Thymus (tissue), 11 donors: ENCODE measurements at regions not wholly inside any gene's neighbourhood (a gene's known extent, or its start where the extent isn't known, plus 50 kb on each side); places are given as distances from the start of the nearest gene placed in this dataset.
A peak's percentile ranks its signal among the peaks of the same experiment; 100 is the strongest.

Source experiments
- DNase-seq, 9 donors: peaks; one replicate each; pipeline ENCODE4 v3.0.0-alpha.2; 2013; ENCODE audit warnings: low spot score in 9 of 9, low read depth in 6 of 9, missing footprints in 1 of 9
- H3K27ac ChIP-seq, 2 donors: one replicate each; pipeline ENCODE4 v1.5.1; 2013; ENCODE audit warnings: control low read depth in 1 of 2, low read depth in 1 of 2, low read length in 1 of 2, mild to moderate bottlenecking in 1 of 2, moderate library complexity in 1 of 2
- H3K27me3 ChIP-seq, 2 donors: one replicate each; pipeline ENCODE4 v1.5.1; 2013; ENCODE audit warnings: low read length in 1 of 2; ENCODE audit not compliant: control insufficient read depth in 2 of 2, insufficient read depth in 1 of 2
- H3K36me3 ChIP-seq, 2 donors: one replicate each; pipeline ENCODE4 v1.5.1; 2013; ENCODE audit warnings: low read length in 1 of 2, mild to moderate bottlenecking in 1 of 2, moderate library complexity in 1 of 2; ENCODE audit not compliant: control insufficient read depth in 2 of 2, insufficient read depth in 2 of 2
- H3K4me1 ChIP-seq, 2 donors: one replicate each; pipeline ENCODE4 v1.5.1; 2013; ENCODE audit warnings: low read length in 2 of 2; ENCODE audit not compliant: control insufficient read depth in 2 of 2, insufficient read depth in 2 of 2
- H3K4me3 ChIP-seq, 2 donors: one replicate each; pipeline ENCODE4 v1.5.1; 2013; ENCODE audit warnings: low read length in 2 of 2, control low read depth in 1 of 2, mild to moderate bottlenecking in 1 of 2
- H3K9me3 ChIP-seq, 2 donors: one replicate each; pipeline ENCODE4 v1.5.1; 2013; ENCODE audit warnings: low read length in 1 of 2, mild to moderate bottlenecking in 1 of 2; ENCODE audit not compliant: control insufficient read depth in 2 of 2, insufficient read depth in 1 of 2
- WGBS: extraction: QIAGEN DNeasy Blood & Tissue Kit; methylation state at CpG from one replicate; pipeline ENCODE4 v1.1.7; 2013; 5-methylcytosine and 5-hydroxymethylcytosine counted together
- donor health status: healthy.

DNA sequence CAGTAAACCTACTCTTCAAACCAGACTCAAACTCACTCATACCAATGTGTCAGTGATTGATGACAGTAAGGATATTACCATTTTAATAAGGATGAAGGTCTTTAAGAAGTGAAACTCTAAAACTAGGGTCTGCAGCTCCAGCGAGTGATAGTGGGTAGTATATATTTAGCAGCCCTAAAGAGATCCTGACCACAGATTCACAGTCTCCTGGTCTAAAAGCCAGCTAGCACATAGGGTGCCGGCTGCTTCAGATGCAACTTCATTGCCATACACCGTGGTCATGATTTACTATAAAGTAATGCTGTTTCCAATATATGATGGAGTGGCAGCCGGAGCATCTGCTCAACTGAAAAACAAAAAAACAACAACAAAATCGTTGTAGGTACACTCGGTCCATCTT lies 99.6 kb upstream of the MDM1 start:
- no peak overlapping the region for H3K27ac ChIP-seq
- no peak for DNase-seq
- H3K9me3 ChIP-seq: no peaks in the 10 kb centered on the region
- WGBS: 88% methylated on average over 6 of the region's 6 CpGs
- no peaks in the 10 kb centered on the region for H3K4me1 ChIP-seq
- no peak overlapping the region for H3K4me3 ChIP-seq
- no peaks in the 10 kb centered on the region for H3K27me3 ChIP-seq
- H3K36me3 ChIP-seq: no peaks in the 10 kb centered on the region

DNA sequence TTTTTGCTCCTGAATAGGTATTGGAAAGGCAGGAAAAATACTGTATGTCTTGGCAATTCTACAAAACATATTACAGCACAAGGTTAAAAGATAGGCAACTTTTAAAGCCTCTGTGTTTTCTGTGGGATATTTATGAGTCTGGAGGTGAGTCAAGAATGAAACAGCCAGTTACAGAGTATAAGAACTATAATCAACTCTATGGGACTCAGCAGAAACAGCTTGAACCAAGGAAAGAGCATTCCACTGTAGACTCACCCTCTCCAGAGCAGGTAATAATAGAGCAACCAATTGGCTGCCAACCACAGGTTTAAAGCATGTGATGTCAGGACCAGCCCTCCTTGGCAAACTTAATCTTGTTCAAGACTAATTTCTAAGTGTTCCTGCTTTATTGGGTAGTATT lies 100.5 kb upstream of the MDM1 start:
- no peak overlapping the region for H3K4me3 ChIP-seq
- H3K4me1 ChIP-seq: no peaks in the 10 kb centered on the region
- no peaks in the 10 kb centered on the region for H3K36me3 ChIP-seq
- DNase-seq: no peak
- no peaks in the 10 kb centered on the region for H3K9me3 ChIP-seq
- H3K27me3 ChIP-seq: no peaks in the 10 kb centered on the region
- H3K27ac ChIP-seq: no peak overlapping the region

DNA sequence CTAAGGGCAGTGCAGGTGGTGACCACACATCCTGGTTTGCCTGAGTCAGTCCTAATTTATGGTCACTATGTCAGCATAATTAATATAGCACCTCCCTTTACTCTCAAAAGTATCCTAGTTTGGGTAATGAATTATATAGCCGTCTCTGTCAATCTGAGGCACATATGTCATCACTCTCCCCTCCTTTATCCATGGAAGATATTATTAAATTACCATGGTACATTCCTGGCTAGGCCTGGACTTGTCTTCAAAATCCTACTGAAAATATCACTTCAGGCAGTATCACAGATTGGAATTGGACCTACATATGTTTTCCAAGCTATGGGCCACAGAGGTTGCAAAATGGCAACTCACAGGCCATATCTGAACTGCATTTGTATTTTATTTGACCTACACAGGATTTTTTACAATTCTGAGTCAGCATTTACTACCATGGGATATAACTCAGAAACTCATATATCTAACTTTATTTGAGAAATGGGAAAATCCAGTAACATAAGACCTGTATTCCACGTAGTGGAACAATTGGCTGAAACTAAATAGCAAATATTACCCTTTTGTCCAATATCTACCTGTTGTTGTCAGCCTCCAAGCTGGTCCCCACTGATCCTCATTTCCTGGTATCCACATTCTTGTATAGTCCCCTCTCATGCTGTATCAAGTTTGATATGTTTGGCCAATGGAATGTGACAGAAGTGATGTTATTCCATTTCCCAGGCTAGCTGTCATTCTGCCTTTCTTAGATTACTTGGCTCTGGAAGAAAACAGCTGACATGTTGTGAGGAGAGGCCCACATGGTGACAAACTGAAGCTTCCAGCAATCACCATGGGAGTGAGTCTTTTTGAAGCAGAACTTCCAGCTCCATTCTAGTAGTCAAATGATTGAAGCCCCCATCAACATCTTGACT lies 102.5 kb upstream of the MDM1 start:
- no peak for DNase-seq
- no peaks in the 10 kb centered on the region for H3K9me3 ChIP-seq
- no peaks in the 10 kb centered on the region for H3K4me1 ChIP-seq
- WGBS: 95% methylated on average over 2 of the region's 2 CpGs
- peak overlapping the region; percentile 12 to 14 for H3K27ac ChIP-seq
- H3K27me3 ChIP-seq: no peaks in the 10 kb centered on the region
- no peaks in the 10 kb centered on the region for H3K36me3 ChIP-seq
- no peak overlapping the region for H3K4me3 ChIP-seq

DNA sequence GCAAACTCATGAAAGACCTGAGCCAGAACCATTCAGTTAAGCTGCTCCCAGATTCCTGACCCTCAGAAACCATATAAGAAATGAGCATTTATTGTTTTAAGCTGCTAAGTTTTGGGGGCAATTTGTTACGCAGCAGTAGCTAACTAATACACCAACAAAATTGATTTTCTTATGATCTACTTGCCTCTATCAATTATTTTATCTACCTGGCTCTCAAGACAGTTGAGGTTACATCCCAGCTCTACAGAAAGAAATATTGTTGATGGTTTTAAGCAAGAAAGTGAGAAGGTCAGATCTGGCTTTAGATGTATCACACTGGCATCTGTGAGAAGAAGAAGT lies 103.1 kb upstream of the MDM1 start:
- H3K4me1 ChIP-seq: no peaks in the 10 kb centered on the region
- no peaks in the 10 kb centered on the region for H3K27me3 ChIP-seq
- no peak overlapping the region for H3K4me3 ChIP-seq
- 99% methylated on average over 1 of the region's 1 CpG for WGBS
- no peak for DNase-seq
- H3K36me3 ChIP-seq: no peaks in the 10 kb centered on the region
- no peaks in the 10 kb centered on the region for H3K9me3 ChIP-seq
- peak overlapping the region; percentile 12 to 14 for H3K27ac ChIP-seq

DNA sequence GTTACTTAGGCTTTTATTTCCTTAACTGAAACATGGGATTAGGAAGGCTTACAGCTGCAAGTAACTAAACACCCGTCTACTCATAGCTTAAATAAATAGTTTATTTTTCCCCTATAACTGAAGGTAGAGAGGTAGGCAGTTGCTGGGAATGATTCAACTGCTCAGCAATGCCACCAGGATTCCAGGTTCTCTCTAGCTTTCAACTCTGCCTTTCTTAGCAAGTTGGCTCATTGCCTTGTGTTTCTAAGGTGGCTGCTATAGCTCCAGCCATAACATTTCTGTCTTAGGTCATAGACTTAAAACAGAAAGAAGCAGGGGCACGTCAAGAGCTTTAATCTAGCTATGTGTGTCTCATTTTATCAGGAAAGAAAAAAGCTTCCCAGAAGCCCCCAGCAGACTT lies 103.7 kb upstream of the MDM1 start:
- no peak overlapping the region for H3K4me3 ChIP-seq
- H3K9me3 ChIP-seq: no peaks in the 10 kb centered on the region
- no peaks in the 10 kb centered on the region for H3K27me3 ChIP-seq
- no peak overlapping the region for H3K27ac ChIP-seq
- no peaks in the 10 kb centered on the region for H3K4me1 ChIP-seq
- 98% methylated on average over 2 of the region's 2 CpGs for WGBS
- H3K36me3 ChIP-seq: no peaks in the 10 kb centered on the region
- no peak for DNase-seq

DNA sequence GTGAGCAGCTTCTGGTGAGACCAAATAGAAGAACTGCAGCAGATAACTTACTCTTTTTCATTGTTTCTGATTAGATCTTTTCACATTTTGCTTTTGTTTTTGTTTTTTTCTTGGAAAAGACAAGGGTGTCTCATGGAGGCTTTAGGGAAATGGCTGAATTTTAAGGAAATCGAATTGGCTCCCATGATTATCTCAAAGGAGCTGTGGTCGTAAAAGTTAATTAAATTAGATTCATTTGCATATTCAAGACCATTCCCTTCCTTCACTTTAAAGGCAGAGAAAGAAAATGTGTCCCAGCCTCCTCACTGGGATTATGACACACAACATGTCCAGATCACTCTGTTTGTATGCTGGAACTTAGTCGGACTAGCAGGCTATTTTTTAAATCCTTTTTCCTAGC lies 106.4 kb upstream of the MDM1 start:
- 97% methylated on average over 3 of the region's 3 CpGs for WGBS
- no peak overlapping the region for H3K4me3 ChIP-seq
- no peaks in the 10 kb centered on the region for H3K36me3 ChIP-seq
- H3K27ac ChIP-seq: no peak overlapping the region
- no peaks in the 10 kb centered on the region for H3K27me3 ChIP-seq
- H3K4me1 ChIP-seq: no peaks in the 10 kb centered on the region
- no peaks in the 10 kb centered on the region for H3K9me3 ChIP-seq
- no peak for DNase-seq

DNA sequence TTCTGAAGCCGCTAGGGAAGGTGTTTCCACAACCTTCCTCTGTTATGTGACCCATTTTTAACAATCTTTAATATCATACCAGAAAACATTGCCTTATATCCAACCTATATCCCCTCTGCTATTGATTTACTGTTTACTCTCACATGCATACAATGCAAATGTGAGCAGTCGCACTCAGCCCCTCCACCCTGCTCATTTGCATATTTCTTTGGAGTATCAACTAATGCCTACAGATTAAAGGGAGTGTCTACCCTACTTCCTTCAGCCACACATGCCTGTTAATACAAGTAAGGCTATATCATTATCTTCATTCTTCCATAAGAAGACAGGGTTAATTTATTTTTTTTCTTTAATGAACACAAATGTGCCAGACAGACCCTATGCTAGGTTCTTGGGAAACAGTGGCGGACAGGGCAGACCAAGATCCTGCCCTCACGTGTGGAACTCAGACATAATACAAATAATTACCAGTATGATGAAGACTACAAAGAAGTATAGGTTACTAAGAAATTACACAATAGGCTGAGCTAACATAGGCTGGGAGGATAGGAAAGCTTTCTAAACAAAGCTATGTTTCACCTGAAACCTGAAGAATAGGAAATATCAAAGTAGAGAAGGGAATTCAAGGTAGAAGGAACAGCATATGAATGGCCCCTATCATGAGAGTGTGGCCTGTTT lies 107.3 kb upstream of the MDM1 start:
- WGBS: 95% methylated on average over 4 of the region's 4 CpGs
- Histone ChIP-seq H3K36me3 (no peaks in the 10 kb centered on the region), H3K27me3 (no peaks in the 10 kb centered on the region), H3K4me1 (no peaks in the 10 kb centered on the region), H3K4me3 (no peak overlapping the region), H3K9me3 (peaks cover 0 to 2% of the 10 kb centered on the region in 2 donors), H3K27ac (no peak overlapping the region)
- DNase-seq: no peak

DNA sequence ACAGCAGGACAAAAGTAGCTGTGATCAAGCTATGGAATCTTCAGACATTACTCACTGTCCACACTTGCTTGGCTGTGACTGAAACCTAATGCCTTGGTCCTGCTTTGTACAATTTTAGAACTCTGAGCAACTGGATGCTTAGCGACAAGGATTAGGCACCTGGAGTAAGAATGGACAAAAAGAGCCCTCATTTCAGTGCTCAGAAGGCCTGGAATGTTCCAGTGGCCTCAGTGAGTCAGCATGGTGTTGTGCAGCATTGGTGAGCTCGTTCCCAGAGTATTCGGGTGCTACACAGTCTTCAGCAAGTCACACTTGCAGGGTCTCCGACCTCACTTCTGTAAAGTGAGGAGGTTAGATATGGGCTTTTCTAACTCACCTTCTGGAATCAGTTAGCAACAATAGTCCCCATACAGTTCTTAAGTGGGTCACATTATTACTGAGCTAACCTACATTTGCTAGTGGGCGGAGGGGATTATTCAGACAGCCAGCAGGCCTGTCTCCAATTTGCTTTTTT lies 108.0 kb upstream of the MDM1 start:
- WGBS: 97% methylated on average over 5 of the region's 5 CpGs
- Histone ChIP-seq H3K9me3 (peaks cover 0 to 2% of the 10 kb centered on the region in 2 donors), H3K4me3 (no peak overlapping the region)

DNA sequence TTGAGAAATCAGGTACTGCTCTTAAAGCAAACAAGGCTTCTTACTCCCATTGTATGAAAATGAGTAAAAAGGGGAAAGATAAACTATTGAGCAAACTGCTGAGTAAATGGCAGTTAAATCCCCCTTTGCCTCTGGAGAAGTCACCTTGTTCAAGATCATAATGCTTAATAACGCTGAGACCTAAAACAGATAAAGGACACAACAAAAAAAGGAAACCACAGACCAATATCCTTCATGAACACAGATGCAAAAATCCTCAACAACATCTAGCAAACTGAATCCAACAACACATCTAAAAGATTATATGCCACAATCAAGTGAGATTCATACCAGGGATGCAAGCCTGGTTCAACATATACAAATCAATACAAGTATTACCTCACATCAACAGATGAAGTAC lies 109.0 kb upstream of the MDM1 start:
- Histone ChIP-seq H3K36me3 (no peaks in the 10 kb centered on the region), H3K4me3 (no peak overlapping the region), H3K4me1 (no peaks in the 10 kb centered on the region), H3K9me3 (peaks cover 0 to 2% of the 10 kb centered on the region in 2 donors), H3K27ac (peak overlapping the region in 1 of 2 donors; percentile 20), H3K27me3 (no peaks in the 10 kb centered on the region)
- WGBS: 2% methylated on average over 1 of the region's 1 CpG
- no peak for DNase-seq

More for the DNA sequence above, 108.0 kb upstream of the MDM1 start:
- Histone ChIP-seq H3K36me3 (no peaks in the 10 kb centered on the region), H3K27ac (no peak overlapping the region), H3K27me3 (no peaks in the 10 kb centered on the region), H3K4me1 (no peaks in the 10 kb centered on the region)
- DNase-seq: no peak
